B cell (primary cell): ENCODE measurements at regions not wholly inside any gene's neighbourhood (a gene's known extent, or its start where the extent isn't known, plus 50 kb on each side); places are given as distances from the start of the nearest gene placed in this dataset. TPM values are rescaled to one million over a fixed set of nuclear protein-coding genes. Genes with fewer than 3 reads are reported as not detected.

Experiments
- ATAC-seq: fragments of 200-7000 bp; cut with Tn5 transposase; one replicate; pipeline ENCODE4 v1.10.0; 2021; ENCODE audit warnings: low read depth, mild to moderate bottlenecking, moderate number of reproducible peaks, moderate library complexity
- CTCF ChIA-PET: fragments of 350-600 bp; sonication (Branson Sonifier 250); formaldehyde crosslinking; loops from one replicate; lab custom pipeline; 2021; ENCODE audit warnings: antibody characterized with exemption, inconsistent platforms; lab: Charles Lee
- POLR2A ChIA-PET: fragments of 350-600 bp; sonication (Branson Sonifier 250); formaldehyde crosslinking; loops from one replicate; lab custom pipeline; 2021; ENCODE audit warnings: antibody characterized with exemption; lab: Charles Lee
- DNase-seq: peaks from one replicate; pipeline ENCODE4 v3.0.0; 2013
- H2AFZ ChIP-seq: 2 replicates; pipeline ENCODE4 v1.6.1; 2012; ENCODE audit warnings: mild to moderate bottlenecking, low read depth, low read length; ENCODE audit not compliant: insufficient read depth, poor library complexity, severe bottlenecking
- H3K27ac ChIP-seq, 2 donors: 1 replicate in 1 of 2; 2 replicates in 1 of 2; pipeline ENCODE4 v1.5.1; 2012 to 2013; ENCODE audit warnings: low read length in 2 of 2, mild to moderate bottlenecking in 2 of 2, moderate library complexity in 1 of 2
- H3K27me3 ChIP-seq, 4 experiments: fragments of 200-600 bp in 1 of 4; sonication (generic) in 1 of 4; replicated peaks in 1 of 4; 1 replicate in 2 of 4; 2 replicates in 2 of 4; pipeline versions ENCODE4 v1.6.1 to v1.7.0; 2013 to 2016; ENCODE audit warnings: low read length in 3 of 4, mild to moderate bottlenecking in 2 of 4, mixed read lengths in 1 of 4, moderate library complexity in 1 of 4; ENCODE audit not compliant: insufficient read depth in 4 of 4, control insufficient read depth in 3 of 4; ENCODE audit errors: control extremely low read depth in 1 of 4
- H3K36me3 ChIP-seq, 2 experiments: replicated peaks in 1 of 2; 1 replicate in 1 of 2; 2 replicates in 1 of 2; pipeline versions ENCODE4 v1.6.1 to v1.7.1; 2013; ENCODE audit warnings: low read length in 1 of 2; ENCODE audit not compliant: insufficient read depth in 2 of 2, control insufficient read depth in 1 of 2; ENCODE audit errors: control extremely low read depth in 1 of 2, extremely low read depth in 1 of 2
- H3K4me1 ChIP-seq, 2 donors: fragments of 200-600 bp in 1 of 2; sonication (generic) in 1 of 2; 1 replicate in 1 of 2; 2 replicates in 1 of 2; pipeline versions ENCODE4 v1.5.1 to v1.6.1; 2013 to 2017; ENCODE audit warnings: low read length in 2 of 2; ENCODE audit not compliant: control insufficient read depth in 2 of 2, insufficient read depth in 2 of 2
- H3K4me2 ChIP-seq: replicated peaks from 2 replicates; pipeline ENCODE3; 2012; ENCODE audit warnings: mild to moderate bottlenecking, low read depth, low read length; ENCODE audit not compliant: poor library complexity, severe bottlenecking
- H3K4me3 ChIP-seq, 5 experiments: fragments of 200-600 bp in 1 of 5; sonication (generic) in 1 of 5; 1 replicate in 3 of 5; 2 replicates in 2 of 5; pipeline versions ENCODE4 v1.5.1 to v1.7.0; 2011 to 2016; ENCODE audit warnings: low read length in 4 of 5, mild to moderate bottlenecking in 4 of 5, low read depth in 2 of 5, control low read depth in 1 of 5, moderate library complexity in 1 of 5; ENCODE audit not compliant: insufficient read depth in 1 of 5; ENCODE audit errors: control extremely low read depth in 1 of 5, extremely low read depth in 1 of 5
- H3K79me2 ChIP-seq: fragments of 200-600 bp; sonication (generic); one replicate; pipeline ENCODE4 v1.6.0; 2016; ENCODE audit warnings: low read length; ENCODE audit not compliant: control insufficient read depth, insufficient read depth
- H3K9ac ChIP-seq: fragments of 200-600 bp; sonication (generic); 2 replicates; pipeline ENCODE4 v1.6.1; 2017; ENCODE audit warnings: mild to moderate bottlenecking, low read length, moderate library complexity
- H3K9me3 ChIP-seq, 3 donors: one replicate each; pipeline versions ENCODE4 v1.6.1 to v1.7.1; 2013; ENCODE audit warnings: low read length in 2 of 3; ENCODE audit not compliant: control insufficient read depth in 2 of 3, insufficient read depth in 1 of 3; ENCODE audit errors: control extremely low read depth in 1 of 3
- H4K20me1 ChIP-seq: 2 replicates; pipeline ENCODE4 v1.6.0; 2012; ENCODE audit warnings: mild to moderate bottlenecking, low read length; ENCODE audit not compliant: insufficient read depth, control insufficient read depth, poor library complexity, severe bottlenecking
- H3K27ac Mint-ChIP-seq: one replicate; pipeline ENCODE4 v1.8.0; 2021; ENCODE audit warnings: mixed read lengths
- H3K27me3 Mint-ChIP-seq: one replicate; pipeline ENCODE4 v1.8.0; 2021; ENCODE audit warnings: mixed read lengths
- H3K4me1 Mint-ChIP-seq: one replicate; pipeline ENCODE4 v1.8.0; 2021; ENCODE audit warnings: mixed read lengths
- H3K4me3 Mint-ChIP-seq: one replicate; pipeline ENCODE4 v1.8.0; 2021; ENCODE audit warnings: mixed read lengths
- H3K9me3 Mint-ChIP-seq: one replicate; pipeline ENCODE4 v1.8.0; 2022; ENCODE audit warnings: mixed read lengths; ENCODE audit not compliant: insufficient read depth
- EZH2 ChIP-seq: IDR thresholded peaks from 2 replicates; pipeline ENCODE4 v1.6.1; 2012; ENCODE audit warnings: borderline replicate concordance, low read depth, mild to moderate bottlenecking, moderate library complexity, low read length; ENCODE audit not compliant: insufficient read depth, poor library complexity, severe bottlenecking
- WGBS: methylation state at CpG from one replicate; pipeline ENCODE4 v1.1.5; 2013; ENCODE audit warnings: missing lambda C conversion rate; ENCODE audit not compliant: insufficient coverage; 5-methylcytosine and 5-hydroxymethylcytosine counted together
- intact Hi-C: fragments of 100-400 bp; cut with micrococcal nuclease; formaldehyde crosslinking; loops from one replicate; pipeline ENCODE4 v1.10.0; 2022
- small RNA-seq: library from RNA; depleted of rRNA; stranded (forward); fragments of <200 nt; gene quantifications from one replicate; pipeline ENCODE3, GENCODE V24; 2012; ENCODE audit warnings: low replicate concordance, low read depth; ENCODE audit not compliant: insufficient read length
- TF ChIP-seq, protein P1 (sequence below): fragments of 200-600 bp; IDR thresholded peaks from one replicate; pipeline ENCODE4 v1.8.0; 2022; ENCODE audit warnings: antibody characterized with exemption, mild to moderate bottlenecking

DNA sequence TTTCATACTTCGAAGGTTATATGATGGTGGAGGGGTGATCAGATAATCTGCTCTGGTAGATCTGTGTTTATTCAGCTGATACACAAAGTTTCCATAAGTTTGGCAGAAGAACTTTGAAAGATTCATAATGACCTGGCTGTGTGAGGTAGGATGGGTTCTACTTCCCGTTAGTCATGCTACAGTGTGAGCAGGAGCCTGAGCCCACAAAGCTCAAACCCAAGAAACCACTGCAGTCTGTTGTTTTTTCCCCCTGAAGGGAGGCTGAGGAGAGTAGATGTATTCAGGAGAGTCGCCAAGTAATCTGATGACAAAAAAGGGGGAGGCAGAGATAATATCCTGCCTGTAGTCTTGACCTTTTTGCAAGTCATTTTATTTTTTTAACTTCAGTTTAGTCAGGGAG is 52.8 kb upstream of the PPP3CA start:
- Histone ChIP-seq H3K4me2 (no peak overlapping the region), H3K4me1 (no peaks in the 10 kb centered on the region), H3K27me3 (no peaks in the 10 kb centered on the region), H4K20me1 (no peaks in the 10 kb centered on the region), H3K4me3 (no peak overlapping the region), H3K79me2 (no peaks in the 10 kb centered on the region), H2AFZ (no peak overlapping the region), H3K36me3 (no peaks in the 10 kb centered on the region), H3K9ac (no peak overlapping the region), H3K9me3 (peaks cover 0 to 9% (median 0%) of the 10 kb centered on the region in 3 donors), H3K27ac (no peak overlapping the region)
- H3K4me3 Mint-ChIP-seq: no peak overlapping the region
- H3K4me1 Mint-ChIP-seq: no peaks in the 10 kb centered on the region
- CTCF ChIA-PET: no interaction called here
- no peak for TF ChIP-seq EZH2
- no peaks in the 10 kb centered on the region for H3K27me3 Mint-ChIP-seq
- H3K27ac Mint-ChIP-seq: no peak overlapping the region
- no CpG with 5 or more reads among the region's 3 CpGs for WGBS
- intact Hi-C loops: no loop called here
- POLR2A ChIA-PET: no interaction called here
- no peaks in the 10 kb centered on the region for H3K9me3 Mint-ChIP-seq
- no peak for ATAC-seq
- no peak for DNase-seq

DNA sequence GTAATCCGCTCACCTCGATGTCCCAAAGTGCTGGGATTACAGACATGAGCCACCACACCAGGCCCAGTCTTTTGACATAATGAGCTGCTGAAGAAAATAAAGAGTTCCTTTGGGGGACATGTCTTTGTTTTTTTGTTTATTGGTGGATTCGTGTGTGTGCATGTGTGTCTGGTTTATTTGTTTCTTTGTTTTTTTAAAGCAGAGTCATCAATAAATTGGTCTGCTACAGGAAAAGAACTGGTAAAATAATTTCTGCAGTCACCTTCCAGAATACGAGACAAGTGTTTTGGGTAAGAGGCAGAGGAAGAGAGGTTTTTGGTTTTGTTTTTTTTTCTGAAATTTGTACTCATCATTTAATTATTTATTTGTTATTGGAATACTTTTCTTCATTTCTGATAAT is 51.5 kb upstream of the PPP3CA start:
- WGBS: 97% methylated on average over 3 of the region's 4 CpGs

More for the DNA sequence above, 51.5 kb upstream of the PPP3CA start:
- Mint-ChIP-seq H3K4me3 (no peak overlapping the region), H3K27ac (no peak overlapping the region), H3K9me3 (no peaks in the 10 kb centered on the region), H3K27me3 (no peaks in the 10 kb centered on the region), H3K4me1 (no peaks in the 10 kb centered on the region)
- no peak overlapping the region for H3K4me2 ChIP-seq
- no peak overlapping the region for H2AFZ ChIP-seq
- DNase-seq: no peak
- no peak overlapping the region for H3K9ac ChIP-seq
- no peak overlapping the region for H3K4me3 ChIP-seq
- ATAC-seq: no peak
- H3K36me3 ChIP-seq: no peaks in the 10 kb centered on the region
- no peaks in the 10 kb centered on the region for H3K4me1 ChIP-seq
- no peaks in the 10 kb centered on the region for H4K20me1 ChIP-seq
- no peak overlapping the region for H3K27ac ChIP-seq
- CTCF ChIA-PET: no interaction called here
- intact Hi-C loops: no loop called here
- no peaks in the 10 kb centered on the region for H3K79me2 ChIP-seq
- POLR2A ChIA-PET: no interaction called here
- H3K9me3 ChIP-seq: peaks cover 0 to 3% (median 0%) of the 10 kb centered on the region in 3 donors
- TF ChIP-seq EZH2: no peak
- TF ChIP-seq, protein P1, sequence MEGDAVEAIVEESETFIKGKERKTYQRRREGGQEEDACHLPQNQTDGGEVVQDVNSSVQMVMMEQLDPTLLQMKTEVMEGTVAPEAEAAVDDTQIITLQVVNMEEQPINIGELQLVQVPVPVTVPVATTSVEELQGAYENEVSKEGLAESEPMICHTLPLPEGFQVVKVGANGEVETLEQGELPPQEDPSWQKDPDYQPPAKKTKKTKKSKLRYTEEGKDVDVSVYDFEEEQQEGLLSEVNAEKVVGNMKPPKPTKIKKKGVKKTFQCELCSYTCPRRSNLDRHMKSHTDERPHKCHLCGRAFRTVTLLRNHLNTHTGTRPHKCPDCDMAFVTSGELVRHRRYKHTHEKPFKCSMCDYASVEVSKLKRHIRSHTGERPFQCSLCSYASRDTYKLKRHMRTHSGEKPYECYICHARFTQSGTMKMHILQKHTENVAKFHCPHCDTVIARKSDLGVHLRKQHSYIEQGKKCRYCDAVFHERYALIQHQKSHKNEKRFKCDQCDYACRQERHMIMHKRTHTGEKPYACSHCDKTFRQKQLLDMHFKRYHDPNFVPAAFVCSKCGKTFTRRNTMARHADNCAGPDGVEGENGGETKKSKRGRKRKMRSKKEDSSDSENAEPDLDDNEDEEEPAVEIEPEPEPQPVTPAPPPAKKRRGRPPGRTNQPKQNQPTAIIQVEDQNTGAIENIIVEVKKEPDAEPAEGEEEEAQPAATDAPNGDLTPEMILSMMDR: no peak
- H3K27me3 ChIP-seq: no peaks in the 10 kb centered on the region

Small RNA genes lying in the stretch of these regions (small RNA-seq; reads per million reads assigned to genes)
- not detected for gene RNU6-462P
